Astrocyte (in vitro differentiated cells and primary cell): ENCODE measurements at regions not wholly inside any gene's neighbourhood (a gene's known extent, or its start where the extent isn't known, plus 50 kb on each side); places are given as distances from the start of the nearest gene placed in this dataset.

Experiments
- DNase-seq: peaks from one replicate; pipeline ENCODE4 v3.0.0-alpha.2; 2010; ENCODE audit warnings: low read depth
- FAIRE-seq: peaks from 2 replicates; lab custom pipeline; 2011; peaks lifted over from hg19 to GRCh38; lab: Jason Lieb, UNC
- H2AFZ ChIP-seq: 2 replicates; pipeline ENCODE4 v1.6.0; 2012; ENCODE audit warnings: low read depth, low read length, inconsistent platforms
- H3K27ac ChIP-seq: 2 replicates; pipeline ENCODE4 v1.5.1; 2011; ENCODE audit warnings: low read depth, low read length, inconsistent platforms
- H3K27me3 ChIP-seq: 2 replicates; pipeline ENCODE4 v1.6.0; 2011; ENCODE audit warnings: low read length, inconsistent platforms; ENCODE audit not compliant: insufficient read depth
- H3K36me3 ChIP-seq: 2 replicates; pipeline ENCODE4 v1.5.1; 2011; ENCODE audit warnings: low read length, inconsistent platforms; ENCODE audit not compliant: insufficient read depth
- H3K4me1 ChIP-seq: 2 replicates; pipeline ENCODE4 v1.5.1; 2011; ENCODE audit warnings: low read length, inconsistent platforms; ENCODE audit not compliant: insufficient read depth
- H3K4me2 ChIP-seq: 2 replicates; pipeline ENCODE4 v1.6.0; 2012; ENCODE audit warnings: low read length, inconsistent platforms
- H3K4me3 ChIP-seq: 2 replicates; pipeline ENCODE4 v1.5.1; 2011; ENCODE audit warnings: low read depth, mild to moderate bottlenecking, low read length, inconsistent platforms; ENCODE audit not compliant: insufficient read depth
- H3K79me2 ChIP-seq: 2 replicates; pipeline ENCODE4 v1.6.0; 2012; ENCODE audit warnings: mild to moderate bottlenecking, low read length, inconsistent platforms; ENCODE audit not compliant: insufficient read depth
- H3K9ac ChIP-seq: 2 replicates; pipeline ENCODE4 v1.6.0; 2012; ENCODE audit warnings: mild to moderate bottlenecking, low read length, inconsistent platforms
- H3K9me3 ChIP-seq: 2 replicates; pipeline ENCODE4 v1.5.1; 2012; ENCODE audit warnings: low read depth, mild to moderate bottlenecking, low read length, inconsistent platforms; ENCODE audit not compliant: insufficient read depth
- H4K20me1 ChIP-seq: 2 replicates; pipeline ENCODE4 v1.6.0; 2012; ENCODE audit warnings: low read length, inconsistent platforms; ENCODE audit not compliant: insufficient read depth
- H3K27ac Mint-ChIP-seq: one replicate; pipeline ENCODE4 v1.8.0; 2021; ENCODE audit warnings: mild to moderate bottlenecking, mixed read lengths; ENCODE audit not compliant: unreplicated experiment
- H3K27me3 Mint-ChIP-seq: one replicate; pipeline ENCODE4 v1.8.0; 2021; ENCODE audit warnings: low read depth, mixed read lengths; ENCODE audit not compliant: unreplicated experiment
- H3K36me3 Mint-ChIP-seq: one replicate; pipeline ENCODE4 v1.8.0; 2021; ENCODE audit warnings: low read depth, mixed read lengths; ENCODE audit not compliant: unreplicated experiment
- H3K4me1 Mint-ChIP-seq: one replicate; pipeline ENCODE4 v1.8.0; 2021; ENCODE audit warnings: low read depth, mixed read lengths; ENCODE audit not compliant: unreplicated experiment
- H3K4me3 Mint-ChIP-seq: one replicate; pipeline ENCODE4 v1.8.0; 2021; ENCODE audit warnings: mild to moderate bottlenecking, moderate library complexity, mixed read lengths; ENCODE audit not compliant: unreplicated experiment
- H3K9me3 Mint-ChIP-seq: one replicate; pipeline ENCODE4 v1.8.0; 2021; ENCODE audit warnings: mild to moderate bottlenecking, mixed read lengths; ENCODE audit not compliant: unreplicated experiment
- EZH2 ChIP-seq: IDR thresholded peaks from 2 replicates; pipeline ENCODE4 v1.6.1; 2012; ENCODE audit warnings: mild to moderate bottlenecking, low read length, inconsistent platforms; ENCODE audit not compliant: insufficient read depth
- TF ChIP-seq, protein P1 (sequence below): IDR thresholded peaks from 2 replicates; pipeline ENCODE4 v1.5.1; 2011; ENCODE audit warnings: low read depth, mild to moderate bottlenecking, inconsistent platforms, low read length, moderate library complexity; ENCODE audit not compliant: insufficient read depth

DNA sequence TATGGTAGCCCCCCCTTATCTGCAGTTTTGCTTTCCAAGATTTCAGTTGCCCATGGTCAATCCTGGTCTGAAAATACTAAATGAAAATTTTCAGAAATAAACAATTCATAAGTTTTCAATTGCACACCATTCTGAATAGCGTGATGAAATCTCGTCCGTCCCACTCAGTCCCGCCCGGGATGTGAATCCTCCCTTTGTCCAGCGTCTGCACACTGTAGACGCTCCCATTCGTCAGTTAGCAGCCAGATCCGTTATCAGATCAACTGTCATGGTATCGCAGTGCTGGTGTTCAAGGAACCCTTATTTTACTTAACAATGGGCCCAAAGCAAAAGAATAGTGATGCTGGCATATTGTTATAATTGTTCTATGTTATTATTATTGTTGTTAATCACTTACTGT, 98.6 kb downstream of the TMEM215 start:
- no peaks in the 10 kb centered on the region for H3K27me3 ChIP-seq
- no peak overlapping the region for H3K4me3 Mint-ChIP-seq
- no peak overlapping the region for H2AFZ ChIP-seq
- H3K4me3 ChIP-seq = no peak overlapping the region
- TF ChIP-seq EZH2 = no peak
- TF ChIP-seq, protein P1, sequence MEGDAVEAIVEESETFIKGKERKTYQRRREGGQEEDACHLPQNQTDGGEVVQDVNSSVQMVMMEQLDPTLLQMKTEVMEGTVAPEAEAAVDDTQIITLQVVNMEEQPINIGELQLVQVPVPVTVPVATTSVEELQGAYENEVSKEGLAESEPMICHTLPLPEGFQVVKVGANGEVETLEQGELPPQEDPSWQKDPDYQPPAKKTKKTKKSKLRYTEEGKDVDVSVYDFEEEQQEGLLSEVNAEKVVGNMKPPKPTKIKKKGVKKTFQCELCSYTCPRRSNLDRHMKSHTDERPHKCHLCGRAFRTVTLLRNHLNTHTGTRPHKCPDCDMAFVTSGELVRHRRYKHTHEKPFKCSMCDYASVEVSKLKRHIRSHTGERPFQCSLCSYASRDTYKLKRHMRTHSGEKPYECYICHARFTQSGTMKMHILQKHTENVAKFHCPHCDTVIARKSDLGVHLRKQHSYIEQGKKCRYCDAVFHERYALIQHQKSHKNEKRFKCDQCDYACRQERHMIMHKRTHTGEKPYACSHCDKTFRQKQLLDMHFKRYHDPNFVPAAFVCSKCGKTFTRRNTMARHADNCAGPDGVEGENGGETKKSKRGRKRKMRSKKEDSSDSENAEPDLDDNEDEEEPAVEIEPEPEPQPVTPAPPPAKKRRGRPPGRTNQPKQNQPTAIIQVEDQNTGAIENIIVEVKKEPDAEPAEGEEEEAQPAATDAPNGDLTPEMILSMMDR = no peak
- no peaks in the 10 kb centered on the region for H3K79me2 ChIP-seq
- no peaks in the 10 kb centered on the region for H3K27me3 Mint-ChIP-seq
- no peak overlapping the region for H3K27ac Mint-ChIP-seq
- FAIRE-seq (no peak), DNase-seq (no peak)
- H3K9me3 Mint-ChIP-seq = no peaks in the 10 kb centered on the region
- H3K36me3 Mint-ChIP-seq = no peaks in the 10 kb centered on the region
- H3K27ac ChIP-seq = no peak overlapping the region
- no peaks in the 10 kb centered on the region for H3K9me3 ChIP-seq
- H3K4me1 Mint-ChIP-seq = no peaks in the 10 kb centered on the region
- no peak overlapping the region for H3K9ac ChIP-seq
- no peaks in the 10 kb centered on the region for H3K36me3 ChIP-seq
- H4K20me1 ChIP-seq = no peaks in the 10 kb centered on the region
- no peaks in the 10 kb centered on the region for H3K4me1 ChIP-seq
- H3K4me2 ChIP-seq = no peak overlapping the region

- Histone ChIP-seq H4K20me1 (no peaks in the 10 kb centered on the region), H3K27me3 (no peaks in the 10 kb centered on the region), H3K9ac (no peak overlapping the region), H2AFZ (no peak overlapping the region), H3K4me3 (no peak overlapping the region), H3K9me3 (no peaks in the 10 kb centered on the region), H3K4me2 (no peak overlapping the region), H3K36me3 (no peaks in the 10 kb centered on the region), H3K4me1 (no peaks in the 10 kb centered on the region), H3K27ac (no peak overlapping the region), H3K79me2 (no peaks in the 10 kb centered on the region)
- Mint-ChIP-seq H3K27me3 (no peaks in the 10 kb centered on the region), H3K27ac (no peak overlapping the region), H3K9me3 (no peaks in the 10 kb centered on the region), H3K36me3 (no peaks in the 10 kb centered on the region), H3K4me3 (no peak overlapping the region), H3K4me1 (no peaks in the 10 kb centered on the region)
- DNase-seq (no peak), FAIRE-seq (no peak)
- no peak for TF ChIP-seq EZH2
- TF ChIP-seq, protein P1 = no peak
These were observed 99.4 kb downstream of the TMEM215 start for GRCh38 chr9:32882705-32883104.

DNA sequence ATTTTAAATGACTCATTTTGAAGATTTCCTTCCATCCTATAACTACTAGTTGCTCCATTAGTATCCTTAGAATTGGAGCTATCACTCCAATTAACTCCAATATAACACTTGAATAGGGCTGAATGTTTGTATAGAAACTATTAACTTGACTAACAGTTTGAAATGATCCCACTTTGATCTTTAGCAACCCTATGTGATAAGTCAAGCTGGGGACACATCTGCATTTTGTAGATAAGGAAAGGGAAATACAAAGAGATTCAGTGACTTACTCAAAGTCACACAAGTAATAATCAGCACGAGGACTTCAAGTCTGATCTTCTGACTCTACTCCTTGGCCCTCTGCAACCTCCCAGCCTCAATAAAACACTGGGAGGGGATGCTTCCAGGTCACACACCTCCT, 101.1 kb downstream of the TMEM215 start:
- no peaks in the 10 kb centered on the region for H4K20me1 ChIP-seq
- Mint-ChIP-seq H3K27me3 (no peaks in the 10 kb centered on the region), H3K36me3 (no peaks in the 10 kb centered on the region), H3K9me3 (no peaks in the 10 kb centered on the region), H3K4me1 (no peaks in the 10 kb centered on the region), H3K4me3 (no peak overlapping the region), H3K27ac (no peak overlapping the region)
- no peak overlapping the region for H3K4me2 ChIP-seq
- H3K4me3 ChIP-seq = no peak overlapping the region
- no peaks in the 10 kb centered on the region for H3K9me3 ChIP-seq
- no peak overlapping the region for H3K9ac ChIP-seq
- no peaks in the 10 kb centered on the region for H3K4me1 ChIP-seq
- DNase-seq (no peak), FAIRE-seq (no peak)
- no peaks in the 10 kb centered on the region for H3K27me3 ChIP-seq
- no peaks in the 10 kb centered on the region for H3K36me3 ChIP-seq
- no peak overlapping the region for H2AFZ ChIP-seq
- no peak for TF ChIP-seq EZH2
- TF ChIP-seq, protein P1 = no peak
- H3K79me2 ChIP-seq = no peaks in the 10 kb centered on the region
- H3K27ac ChIP-seq = no peak overlapping the region
